ENCODE measurements at regions not wholly inside any gene's neighbourhood (a gene's known extent, or its start where the extent isn't known, plus 50 kb on each side); places are given as distances from the start of the nearest gene placed in this dataset.

- Histone ChIP-seq H3K9me3 (ENCODE audit: control insufficient read depth, low read length) (no peaks in the 10 kb centered on the region), H3K36me3 (ENCODE audit: control insufficient read depth, insufficient read depth, low read length) (no peaks in the 10 kb centered on the region), H3K4me3 (ENCODE audit: low read length) (no peak overlapping the region), H3K9ac (ENCODE audit: extremely low read depth, low read length, poor library complexity, severe bottlenecking) (no peak overlapping the region), H3K27me3 (ENCODE audit: control insufficient read depth, insufficient read depth, low read length, poor library complexity, severe bottlenecking) (no peaks in the 10 kb centered on the region), H3K27ac (ENCODE audit: low read depth, low read length) (peak overlapping the region; percentile 87), H3K4me1 (ENCODE audit: control insufficient read depth, insufficient read depth, low read length) (peaks cover 25% of the 10 kb centered on the region)
- 67 to 76% methylated on average over 5 of the region's 5 CpGs for WGBS, 2 experiments (ENCODE audit: insufficient coverage in 1 of 2, insufficient read length in 1 of 2)
- Mint-ChIP-seq H3K9me3 (no peaks in the 10 kb centered on the region), H3K36me3 (ENCODE audit: low read depth) (no peaks in the 10 kb centered on the region), H3K4me3 (no peak overlapping the region), H3K27ac (no peak overlapping the region), H3K27me3 (ENCODE audit: insufficient read depth) (peaks cover 9% of the 10 kb centered on the region), H3K4me1 (peaks cover 46% of the 10 kb centered on the region)
- no peak for TF ChIP-seq CTCF (conservative IDR thresholded peaks at IDR 0.05)
- no peak for DNase-seq
These were observed 113.6 kb downstream of the ADCYAP1 start for GRCh38 chr18:1018181-1018681.

- H3K4me1 Mint-ChIP-seq: peaks cover 43% of the 10 kb centered on the region
These were observed 114.5 kb downstream of the ADCYAP1 start for GRCh38 chr18:1019191-1019590.

GRCh38 chr18:1020731-1021344, 116.2 kb downstream of the ADCYAP1 start:
- H3K36me3 ChIP-seq (ENCODE audit: control insufficient read depth, insufficient read depth, low read length): no peaks in the 10 kb centered on the region
- H3K9ac ChIP-seq (ENCODE audit: extremely low read depth, low read length, poor library complexity, severe bottlenecking): no peak overlapping the region
- H3K9me3 ChIP-seq (ENCODE audit: control insufficient read depth, low read length): no peaks in the 10 kb centered on the region
- peaks cover 30% of the 10 kb centered on the region for H3K4me1 Mint-ChIP-seq
- H3K27me3 ChIP-seq (ENCODE audit: control insufficient read depth, insufficient read depth, low read length, poor library complexity, severe bottlenecking): no peaks in the 10 kb centered on the region
- peaks cover 9% of the 10 kb centered on the region for H3K27me3 Mint-ChIP-seq (ENCODE audit: insufficient read depth)
- TF ChIP-seq CTCF (conservative IDR thresholded peaks at IDR 0.05): no peak
- peaks cover 10% of the 10 kb centered on the region for H3K4me1 ChIP-seq (ENCODE audit: control insufficient read depth, insufficient read depth, low read length)
- WGBS, 2 experiments (ENCODE audit: insufficient coverage in 1 of 2, insufficient read length in 1 of 2): 83 to 100% methylated on average over 1 to 2 of the region's 2 CpGs
- H3K36me3 Mint-ChIP-seq (ENCODE audit: low read depth): no peaks in the 10 kb centered on the region
- no peak overlapping the region for H3K4me3 Mint-ChIP-seq
- no peak overlapping the region for H3K27ac Mint-ChIP-seq
- no peak overlapping the region for H3K27ac ChIP-seq (ENCODE audit: low read depth, low read length)
- no peaks in the 10 kb centered on the region for H3K9me3 Mint-ChIP-seq
- DNase-seq: no peak
- H3K4me3 ChIP-seq (ENCODE audit: low read length): no peak overlapping the region

More at GRCh38 chr18:1019191-1019590, 114.5 kb downstream of the ADCYAP1 start:
- Mint-ChIP-seq H3K27me3 (ENCODE audit: insufficient read depth) (peaks cover 9% of the 10 kb centered on the region), H3K36me3 (ENCODE audit: low read depth) (no peaks in the 10 kb centered on the region), H3K9me3 (no peaks in the 10 kb centered on the region), H3K4me3 (no peak overlapping the region), H3K27ac (no peak overlapping the region)
- Histone ChIP-seq H3K9ac (ENCODE audit: extremely low read depth, low read length, poor library complexity, severe bottlenecking) (no peak overlapping the region), H3K9me3 (ENCODE audit: control insufficient read depth, low read length) (no peaks in the 10 kb centered on the region), H3K4me1 (ENCODE audit: control insufficient read depth, insufficient read depth, low read length) (peaks cover 19% of the 10 kb centered on the region), H3K27me3 (ENCODE audit: control insufficient read depth, insufficient read depth, low read length, poor library complexity, severe bottlenecking) (no peaks in the 10 kb centered on the region), H3K27ac (ENCODE audit: low read depth, low read length) (peak overlapping the region; percentile 87), H3K4me3 (ENCODE audit: low read length) (no peak overlapping the region), H3K36me3 (ENCODE audit: control insufficient read depth, insufficient read depth, low read length) (no peaks in the 10 kb centered on the region)
- WGBS, 2 experiments (ENCODE audit: insufficient coverage in 1 of 2, insufficient read length in 1 of 2): 87 to 94% methylated on average over 3 of the region's 3 CpGs
- no peak for TF ChIP-seq CTCF (conservative IDR thresholded peaks at IDR 0.05)
- DNase-seq: no peak
